ENCODE measurements at regions not wholly inside any gene's neighbourhood (a gene's known extent, or its start where the extent isn't known, plus 50 kb on each side); places are given as distances from the start of the nearest gene placed in this dataset.

GRCh38 chr6:80886475-80886874 lies 780.0 kb downstream of the BCKDHB start:
- TF ChIP-seq CTCF (conservative IDR thresholded peaks at IDR 0.05; ENCODE audit: low read length) (no peak), EZH2phosphoT487 (IDR thresholded peaks at IDR 0.05; ENCODE audit: borderline replicate concordance, low read depth, low read length) (no peak)
